NCI-H187 (cell line): ENCODE measurements at regions not wholly inside any gene's neighbourhood (a gene's known extent, or its start where the extent isn't known, plus 50 kb on each side); places are given as distances from the start of the nearest gene placed in this dataset.

ENCODE experiments used
- DNase-seq, 2 experiments: peaks; one replicate each; lab custom pipeline; 2025; lab: John Stamatoyannopoulos, UW

- DNase-seq = no peak
Measured at GRCh38 chr3:135867911-135868310, 97.6 kb upstream of the PPP2R3A start.

GRCh38 chr3:135868801-135869200 lies 96.7 kb upstream of the PPP2R3A start:
- DNase-seq = peak; percentile 29 to 46

- DNase-seq = no peak
Measured at GRCh38 chr3:135869439-135870105, 96.0 kb upstream of the PPP2R3A start.

GRCh38 chr3:135871311-135871710 lies 94.2 kb upstream of the PPP2R3A start:
- no peak for DNase-seq

DNA sequence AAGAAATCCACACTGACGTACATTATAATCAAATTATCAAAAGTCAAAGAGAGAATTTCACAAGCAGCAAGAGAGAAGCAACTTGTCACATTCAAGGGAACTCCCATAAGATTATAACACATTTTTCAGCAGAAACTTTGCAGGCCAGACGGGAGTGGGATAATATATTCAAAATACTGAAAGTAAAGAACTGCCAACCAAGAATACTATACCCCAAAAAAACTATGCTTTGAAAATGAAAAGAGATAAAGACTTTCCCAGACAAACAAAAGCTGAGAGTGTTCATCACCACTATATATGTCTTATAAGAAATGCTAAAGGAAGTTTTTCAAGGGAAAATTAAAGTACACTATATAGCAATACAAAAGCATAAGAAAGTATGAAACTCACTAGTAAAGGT lies 91.5 kb upstream of the PPP2R3A start:
- DNase-seq = no peak

GRCh38 chr3:135878501-135878900 lies 87.0 kb upstream of the PPP2R3A start:
- DNase-seq = no peak

DNA sequence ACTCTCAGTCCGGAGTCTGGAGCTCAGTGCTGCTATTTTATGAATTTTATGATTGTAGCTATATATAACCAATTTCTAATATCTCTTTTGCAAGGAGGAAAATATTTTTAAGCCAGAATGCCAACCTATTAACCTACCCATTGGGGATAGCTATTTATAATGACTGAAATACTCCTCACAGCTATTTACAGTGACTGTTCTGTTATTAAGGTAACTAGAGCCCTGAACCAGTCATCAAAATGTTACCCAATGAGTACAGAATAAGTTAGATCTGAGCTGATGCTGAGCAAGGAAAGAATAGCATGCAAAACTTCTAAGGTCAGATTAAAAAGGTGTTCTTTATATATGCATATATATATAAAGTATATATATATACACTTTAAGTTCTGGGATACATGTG lies 79.6 kb upstream of the PPP2R3A start:
- no peak for DNase-seq

DNA sequence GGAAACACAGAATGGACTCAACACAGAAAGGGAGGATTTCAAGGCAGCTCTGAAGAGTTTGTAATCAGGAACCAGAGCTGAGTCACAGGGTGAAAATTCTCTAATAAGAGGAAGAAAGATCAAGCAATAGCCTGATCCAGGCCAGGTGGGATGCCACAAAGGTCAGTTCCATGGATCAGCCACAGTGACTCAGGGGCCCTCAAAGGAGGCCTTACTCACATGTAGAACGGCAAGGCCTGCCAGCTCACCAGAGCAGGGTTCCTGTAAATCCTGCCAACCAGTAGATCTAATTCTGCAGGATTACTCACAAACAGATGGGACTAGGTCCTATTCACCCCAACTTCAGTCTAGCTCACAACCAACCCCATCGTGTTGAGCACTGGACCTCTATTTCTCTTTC lies 78.3 kb upstream of the PPP2R3A start:
- DNase-seq = no peak

DNA sequence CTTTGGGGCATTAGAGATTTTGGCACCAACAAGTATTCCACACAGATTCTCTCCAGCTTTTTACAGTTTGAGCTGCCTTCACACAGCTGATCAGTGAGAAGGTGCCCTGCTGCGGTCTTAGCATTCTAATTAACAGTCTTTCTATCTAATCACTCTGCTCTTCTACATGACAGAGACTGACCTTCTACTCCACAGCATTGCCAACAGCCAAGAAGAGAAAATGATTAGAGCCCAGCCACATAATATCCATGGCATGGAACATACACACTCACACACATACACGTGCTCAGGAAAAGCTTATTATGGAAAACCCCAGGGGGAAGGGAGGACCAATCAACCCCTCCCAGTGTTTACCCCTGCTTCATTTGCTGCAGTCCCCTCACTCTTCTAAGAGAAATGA lies 76.1 kb upstream of the PPP2R3A start:
- DNase-seq = no peak

DNA sequence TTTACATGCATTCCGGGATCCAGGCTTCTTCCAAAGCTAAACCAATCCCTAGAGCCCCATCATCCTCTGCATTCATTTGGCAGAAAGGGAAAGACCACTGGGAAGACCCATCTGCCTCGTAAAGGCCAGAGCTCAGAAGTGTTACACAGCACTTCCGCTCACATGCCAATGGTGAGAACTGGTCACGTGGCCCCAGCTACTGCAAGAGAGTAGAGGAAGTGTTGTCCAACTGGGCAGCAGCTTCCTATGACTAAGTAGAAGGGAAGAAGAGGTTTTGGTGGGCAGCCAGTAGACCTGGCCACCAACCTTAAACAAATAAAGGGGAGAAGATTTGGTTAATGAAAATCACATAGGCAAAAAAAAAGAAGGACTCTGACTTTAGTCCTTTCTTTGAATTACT lies 74.4 kb upstream of the PPP2R3A start:
- no peak for DNase-seq

DNA sequence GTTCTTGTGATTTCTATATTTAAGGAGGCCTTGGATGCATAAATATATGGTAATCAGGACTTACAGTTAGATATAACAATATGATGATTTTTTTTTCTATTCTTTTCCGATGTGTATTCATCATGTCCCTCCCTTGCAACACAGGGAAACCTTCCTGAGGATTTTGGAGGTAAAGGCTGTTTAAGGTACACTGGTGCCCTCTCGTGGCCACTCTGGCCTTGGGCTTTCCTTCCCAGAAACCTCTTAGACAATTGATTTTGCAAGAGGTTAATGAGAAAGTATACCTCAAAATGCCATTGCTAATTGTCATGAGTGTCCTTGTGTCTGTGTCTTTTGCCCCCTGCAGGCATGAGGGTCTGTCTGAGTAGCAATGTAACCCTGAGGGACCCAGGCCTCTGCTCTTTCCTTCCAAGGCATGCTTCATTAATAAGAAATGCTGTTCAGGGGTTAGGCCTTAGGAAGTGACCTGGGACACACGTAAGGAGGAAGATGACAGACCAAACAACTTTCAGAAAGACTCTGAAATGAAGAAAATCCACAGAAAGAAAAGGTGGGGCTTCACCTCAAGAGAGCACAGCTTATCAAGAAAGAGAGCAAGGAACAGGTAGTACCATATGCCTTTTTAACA lies 70.3 kb upstream of the PPP2R3A start:
- peak; percentile 51 to 61 for DNase-seq

GRCh38 chr3:135895734-135896121 lies 69.8 kb upstream of the PPP2R3A start:
- no peak for DNase-seq

DNA sequence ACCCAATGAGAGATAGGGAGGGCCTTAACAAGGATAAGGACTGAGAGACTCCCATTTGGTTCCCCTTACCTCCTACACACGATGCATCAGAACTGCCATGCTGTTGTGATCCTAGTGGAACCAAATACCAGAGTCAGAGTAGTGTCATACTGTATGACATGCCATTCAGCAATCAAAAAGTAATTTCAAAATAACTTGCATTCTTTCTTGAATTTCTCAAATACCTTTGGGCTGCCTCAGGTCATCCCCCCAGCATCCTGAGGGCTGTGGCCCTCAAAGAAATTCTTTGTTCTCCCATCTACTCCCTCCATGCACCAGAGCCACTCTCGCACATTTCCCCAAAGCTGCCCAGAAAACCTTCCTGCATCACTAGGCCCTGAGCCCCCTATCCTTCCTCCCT lies 68.9 kb upstream of the PPP2R3A start:
- DNase-seq = no peak

GRCh38 chr3:135897715-135898114 lies 67.8 kb upstream of the PPP2R3A start:
- no peak for DNase-seq

DNA sequence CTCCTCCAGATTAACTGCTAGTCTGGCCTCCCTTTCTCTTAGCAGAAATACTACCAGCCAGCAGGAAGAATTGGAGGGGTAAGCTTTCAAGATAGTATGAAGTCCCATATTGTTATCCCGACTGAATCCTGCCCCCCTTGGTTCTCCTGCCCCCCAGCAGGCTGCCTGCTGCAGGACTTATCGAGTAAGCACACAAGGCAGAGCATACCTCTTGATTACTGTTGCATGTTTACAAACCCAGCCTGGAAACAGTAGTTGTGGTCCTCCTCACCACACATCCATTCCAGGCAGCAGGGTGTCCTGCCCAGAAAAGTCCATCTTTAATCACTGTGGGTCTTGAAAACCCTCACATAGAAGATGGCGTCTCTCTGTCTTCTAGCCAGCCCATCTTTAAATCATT lies 66.8 kb upstream of the PPP2R3A start:
- no peak for DNase-seq

DNA sequence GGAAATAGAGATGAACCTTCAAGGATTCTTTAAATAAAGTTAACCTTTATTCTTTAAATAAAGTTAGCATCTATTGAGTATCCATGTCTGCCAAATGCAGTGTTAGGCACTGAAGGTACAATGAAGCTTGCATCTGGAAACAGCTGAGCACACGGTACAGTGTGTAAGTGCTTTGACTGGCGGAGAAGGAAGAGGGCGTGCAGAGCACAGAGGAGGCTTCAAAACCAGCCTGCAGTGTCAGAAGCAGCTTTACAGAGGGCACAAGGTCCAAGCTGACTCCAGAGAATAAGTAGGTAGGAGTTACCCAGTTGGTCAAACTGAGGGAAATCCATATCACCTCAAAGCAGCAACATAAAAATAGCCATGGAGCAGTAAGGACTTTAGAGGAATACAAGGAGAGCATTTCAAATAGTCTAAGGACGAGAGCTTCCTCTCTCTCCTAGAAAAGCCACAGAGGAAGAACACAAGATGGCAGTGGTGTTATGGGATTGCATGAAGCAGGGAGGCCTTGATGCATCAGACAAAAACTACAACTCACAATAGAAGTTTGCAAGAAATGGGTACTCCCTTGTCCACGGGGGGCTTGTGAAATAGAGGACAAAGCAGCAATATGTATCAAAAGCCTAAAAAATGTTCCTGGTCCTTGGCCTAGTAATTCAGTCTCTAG lies 60.3 kb upstream of the PPP2R3A start:
- DNase-seq = no peak

DNA sequence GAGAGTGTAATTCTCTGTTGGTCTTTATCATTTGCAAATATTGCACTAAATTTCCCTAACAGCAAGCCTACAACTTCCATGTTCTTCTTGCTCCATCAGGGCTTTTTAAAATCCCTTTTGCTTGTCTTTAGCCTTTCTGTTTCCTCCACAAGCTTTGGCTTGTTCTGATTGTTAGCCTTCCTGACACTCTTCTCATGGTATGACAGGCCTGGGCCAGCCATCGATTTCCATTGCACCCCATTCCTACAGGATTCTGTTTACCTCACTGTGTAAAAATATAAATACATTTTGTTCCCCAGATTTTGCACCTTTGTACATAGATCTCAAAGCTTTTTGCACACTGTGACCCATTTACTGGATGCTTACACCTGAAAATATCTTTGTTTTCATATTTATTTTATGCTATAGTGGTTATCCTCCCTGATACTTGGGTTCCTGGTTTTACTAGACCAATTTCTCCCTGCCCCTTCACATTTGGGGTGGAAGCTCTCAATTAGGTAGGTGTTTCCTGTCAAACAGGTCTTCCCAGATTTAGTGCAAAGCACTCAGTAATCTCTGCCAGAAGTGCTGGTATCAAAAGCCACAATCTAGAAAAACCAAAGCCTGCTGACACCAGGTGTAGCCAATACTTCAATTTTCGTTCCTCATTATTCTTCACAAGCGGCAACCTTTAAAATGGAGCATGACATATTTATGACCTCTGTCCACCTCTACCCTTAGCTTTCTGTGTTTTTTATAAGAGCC lies 57.9 kb upstream of the PPP2R3A start:
- no peak for DNase-seq

DNA sequence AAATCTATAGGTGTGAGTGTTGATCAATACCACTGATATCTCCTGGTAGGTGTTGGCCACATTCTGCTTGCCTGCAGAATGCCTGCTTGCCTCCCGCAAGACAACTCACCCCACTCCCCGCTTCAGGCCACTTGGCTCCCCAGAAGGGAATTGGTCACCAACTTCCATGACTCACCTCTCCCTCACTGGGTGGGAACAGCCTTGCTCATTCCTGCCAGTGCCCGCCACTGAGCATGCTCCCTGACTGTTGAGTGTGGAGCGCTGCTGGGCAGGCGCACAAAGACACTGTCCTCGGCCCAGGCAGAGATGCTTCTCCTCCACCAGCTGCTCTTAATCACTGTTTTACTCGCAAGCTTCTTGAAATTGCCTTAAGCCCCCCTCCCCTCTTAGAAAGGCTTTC lies 57.3 kb upstream of the PPP2R3A start:
- DNase-seq = no peak

GRCh38 chr3:135908737-135909136 lies 56.8 kb upstream of the PPP2R3A start:
- DNase-seq = no peak

DNA sequence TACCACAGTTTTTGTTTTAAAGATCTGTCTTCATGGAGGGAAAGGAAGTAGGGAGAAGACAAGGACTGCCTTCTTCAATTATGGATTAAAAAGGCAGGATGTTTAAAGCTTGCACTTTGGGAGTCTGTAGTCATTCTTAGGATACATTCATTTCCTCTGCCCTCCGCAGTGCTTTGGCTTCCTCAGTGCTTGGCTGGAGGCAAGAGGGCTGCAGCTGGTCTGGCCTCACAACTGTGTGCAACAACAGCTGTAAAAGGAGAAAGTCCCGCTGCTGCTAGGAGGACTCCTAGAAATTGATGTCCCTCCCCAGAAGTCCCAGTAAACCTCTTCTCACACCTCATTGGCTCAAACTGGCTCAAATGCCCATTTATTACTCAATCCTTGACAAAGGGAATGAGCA lies 54.4 kb upstream of the PPP2R3A start:
- DNase-seq = no peak

GRCh38 chr3:135915206-135915605 lies 50.3 kb upstream of the PPP2R3A start:
- DNase-seq = no peak
